ENCODE measurements at regions not wholly inside any gene's neighbourhood (a gene's known extent, or its start where the extent isn't known, plus 50 kb on each side); places are given as distances from the start of the nearest gene placed in this dataset.
A peak's percentile ranks its signal among the peaks of the same experiment; 100 is the strongest.

DNA sequence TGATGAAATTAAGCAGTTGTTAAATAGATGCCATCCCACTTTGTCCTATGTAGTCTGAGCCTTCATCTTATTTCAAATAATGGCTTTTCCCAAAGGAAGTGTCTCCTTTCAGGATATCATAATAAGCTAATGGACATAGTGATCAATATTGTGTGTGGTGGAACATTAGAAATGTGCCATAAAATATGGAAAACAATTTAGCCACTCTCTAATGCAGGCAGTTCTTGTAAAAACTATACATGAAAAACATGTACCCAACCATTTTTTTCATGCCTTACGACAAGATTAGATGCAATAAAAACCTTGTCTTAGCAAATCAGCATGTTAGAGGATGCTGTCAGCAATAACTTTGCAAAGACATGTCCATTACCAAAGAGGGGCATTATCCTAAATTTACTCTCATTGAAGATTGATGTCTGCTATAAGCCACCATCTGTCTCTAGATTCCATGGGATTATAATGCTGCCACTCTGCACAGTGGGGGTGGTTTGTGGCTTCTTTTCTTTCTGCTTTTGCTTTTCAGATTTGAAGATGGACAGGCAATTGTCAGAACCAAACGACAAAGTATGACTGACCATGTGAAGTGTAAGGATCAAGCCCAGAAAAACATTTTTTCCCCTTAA, 724.0 kb upstream of the ZNF608 start:
- no peak overlapping the region for H3K4me3 ChIP-seq (ENCODE audit: insufficient read depth, low read depth, low read length)
- no peaks in the 10 kb centered on the region for H3K4me1 ChIP-seq (ENCODE audit: control insufficient read depth, insufficient read depth, low read length)
- H3K9me3 ChIP-seq (ENCODE audit: control insufficient read depth, low read length): no peaks in the 10 kb centered on the region
- H3K27ac ChIP-seq (ENCODE audit: insufficient read depth, low read depth, low read length, poor library complexity, severe bottlenecking): no peak overlapping the region
- H3K36me3 ChIP-seq (ENCODE audit: control insufficient read depth, insufficient read depth, low read length): no peaks in the 10 kb centered on the region
- no peaks in the 10 kb centered on the region for H3K27me3 ChIP-seq (ENCODE audit: control insufficient read depth, insufficient read depth, low read length, poor library complexity, severe bottlenecking)
- WGBS, 2 experiments: 74 to 77% methylated on average over 2 of the region's 2 CpGs

DNA sequence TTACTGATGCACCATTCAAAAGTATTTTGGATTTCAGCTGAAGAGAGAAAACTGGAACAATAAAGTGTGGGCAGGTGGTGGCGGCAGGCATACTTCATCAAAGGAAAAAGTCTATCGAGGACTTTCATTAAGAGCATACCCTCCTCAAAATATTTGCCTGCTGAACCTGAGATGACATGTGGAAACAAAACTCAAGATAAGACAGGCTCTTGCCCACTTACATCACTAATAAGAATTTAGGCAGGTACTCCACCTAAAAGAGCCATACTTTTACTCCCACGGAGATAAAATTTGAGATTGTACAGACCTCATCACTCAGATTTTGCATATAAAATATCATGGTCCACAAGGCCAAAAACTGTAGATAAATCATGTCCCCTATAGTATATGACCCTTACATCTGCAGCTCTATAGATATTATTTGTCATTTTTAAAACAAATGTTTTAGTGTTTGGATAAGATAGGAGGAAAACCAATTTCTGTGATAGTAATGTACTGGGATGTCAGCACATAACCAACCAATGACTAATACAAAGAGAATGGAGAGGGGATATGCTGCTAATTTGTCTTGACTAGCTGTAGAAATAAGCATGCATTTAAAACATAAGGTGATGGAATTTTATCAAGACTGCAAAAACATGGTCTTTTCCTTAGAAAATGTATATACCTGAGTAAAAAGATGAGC, 730.6 kb upstream of the ZNF608 start:
- peaks cover 11% of the 10 kb centered on the region for H3K4me1 ChIP-seq (ENCODE audit: control insufficient read depth, insufficient read depth, low read length)
- H3K27ac ChIP-seq (ENCODE audit: insufficient read depth, low read depth, low read length, poor library complexity, severe bottlenecking): no peak overlapping the region
- no peak overlapping the region for H3K4me3 ChIP-seq (ENCODE audit: insufficient read depth, low read depth, low read length)
- no peaks in the 10 kb centered on the region for H3K27me3 ChIP-seq (ENCODE audit: control insufficient read depth, insufficient read depth, low read length, poor library complexity, severe bottlenecking)
- 92 to 94% methylated on average over 3 of the region's 3 CpGs for WGBS, 2 experiments
- H3K9me3 ChIP-seq (ENCODE audit: control insufficient read depth, low read length): no peaks in the 10 kb centered on the region
- no peaks in the 10 kb centered on the region for H3K36me3 ChIP-seq (ENCODE audit: control insufficient read depth, insufficient read depth, low read length)

DNA sequence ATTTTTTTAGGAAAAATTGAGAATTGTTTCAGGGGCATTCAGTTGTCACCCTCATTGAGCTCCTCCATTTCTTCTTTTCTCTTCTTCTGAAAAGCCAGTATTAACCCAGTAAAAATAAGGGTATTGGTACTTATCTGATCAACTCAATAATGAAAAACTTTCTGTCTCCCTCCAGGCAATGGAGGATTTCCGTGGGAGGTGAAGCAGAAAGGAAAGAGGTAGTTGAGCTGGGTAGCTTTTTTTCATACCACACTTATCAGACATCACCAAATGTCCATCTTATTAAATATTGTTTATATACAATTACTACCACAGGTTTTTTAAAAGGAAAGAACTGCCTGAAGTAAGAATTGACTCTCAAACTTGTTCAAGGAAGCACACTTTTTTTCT, 731.1 kb upstream of the ZNF608 start:
- WGBS, 2 experiments: no CpG with 5 or more reads among the region's 1 CpG
- Histone ChIP-seq H3K27me3 (ENCODE audit: control insufficient read depth, insufficient read depth, low read length, poor library complexity, severe bottlenecking) (no peaks in the 10 kb centered on the region), H3K36me3 (ENCODE audit: control insufficient read depth, insufficient read depth, low read length) (no peaks in the 10 kb centered on the region), H3K4me3 (ENCODE audit: insufficient read depth, low read depth, low read length) (no peak overlapping the region), H3K9me3 (ENCODE audit: control insufficient read depth, low read length) (no peaks in the 10 kb centered on the region), H3K4me1 (ENCODE audit: control insufficient read depth, insufficient read depth, low read length) (peaks cover 11% of the 10 kb centered on the region), H3K27ac (ENCODE audit: insufficient read depth, low read depth, low read length, poor library complexity, severe bottlenecking) (no peak overlapping the region)

DNA sequence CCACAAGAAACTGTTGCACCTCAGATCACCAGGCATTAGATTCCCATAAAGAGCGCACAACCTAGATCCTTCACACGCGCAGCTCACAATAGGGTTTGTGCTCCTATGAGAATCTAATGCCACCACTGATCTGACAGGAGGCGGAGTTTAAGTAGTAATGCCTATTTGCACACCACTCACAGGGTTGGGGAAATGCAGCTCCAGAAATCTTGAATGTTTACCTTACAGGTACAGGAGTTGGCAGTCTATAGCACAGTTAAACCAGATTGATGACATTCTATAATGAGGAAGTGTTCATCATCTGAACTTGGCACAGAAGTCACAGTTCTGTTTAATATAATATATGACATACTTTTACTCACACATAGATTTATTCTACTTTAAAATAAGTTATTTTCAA, 732.2 kb upstream of the ZNF608 start:
- H3K27me3 ChIP-seq (ENCODE audit: control insufficient read depth, insufficient read depth, low read length, poor library complexity, severe bottlenecking): no peaks in the 10 kb centered on the region
- WGBS, 2 experiments: 93 to 99% methylated on average over 4 of the region's 4 CpGs
- H3K36me3 ChIP-seq (ENCODE audit: control insufficient read depth, insufficient read depth, low read length): no peaks in the 10 kb centered on the region
- H3K4me3 ChIP-seq (ENCODE audit: insufficient read depth, low read depth, low read length): no peak overlapping the region
- H3K27ac ChIP-seq (ENCODE audit: insufficient read depth, low read depth, low read length, poor library complexity, severe bottlenecking): no peak overlapping the region
- H3K4me1 ChIP-seq (ENCODE audit: control insufficient read depth, insufficient read depth, low read length): peaks cover 11% of the 10 kb centered on the region
- H3K9me3 ChIP-seq (ENCODE audit: control insufficient read depth, low read length): no peaks in the 10 kb centered on the region

DNA sequence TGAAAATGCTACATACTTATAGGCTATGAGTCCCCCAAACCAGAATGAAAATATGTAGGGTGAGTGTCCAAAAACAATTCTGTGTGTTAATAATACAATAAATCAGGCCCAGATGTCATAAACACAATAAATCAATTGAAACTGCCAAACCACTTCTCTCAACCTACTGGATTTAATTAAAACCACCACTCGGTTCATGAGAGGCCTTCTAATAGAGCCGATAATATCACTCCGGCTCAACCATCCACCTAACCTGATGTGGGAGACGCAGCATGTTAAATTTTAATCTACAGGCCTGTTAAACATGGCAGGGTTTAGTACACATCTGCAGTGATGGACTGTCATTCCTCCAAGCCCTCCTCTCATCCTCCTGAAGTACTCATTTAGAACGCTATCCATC, 734.5 kb upstream of the ZNF608 start:
- Histone ChIP-seq H3K4me3 (ENCODE audit: insufficient read depth, low read depth, low read length) (no peak overlapping the region), H3K4me1 (ENCODE audit: control insufficient read depth, insufficient read depth, low read length) (peaks cover 27% of the 10 kb centered on the region), H3K9me3 (ENCODE audit: control insufficient read depth, low read length) (no peaks in the 10 kb centered on the region), H3K27me3 (ENCODE audit: control insufficient read depth, insufficient read depth, low read length, poor library complexity, severe bottlenecking) (no peaks in the 10 kb centered on the region), H3K27ac (ENCODE audit: insufficient read depth, low read depth, low read length, poor library complexity, severe bottlenecking) (no peak overlapping the region), H3K36me3 (ENCODE audit: control insufficient read depth, insufficient read depth, low read length) (no peaks in the 10 kb centered on the region)
- 90 to 93% methylated on average over 4 to 5 of the region's 5 CpGs for WGBS, 2 experiments

- 78 to 84% methylated on average over 7 of the region's 7 CpGs for whole genome bisulfite sequencing, 2 experiments
- Histone ChIP-seq H3K4me1 (ENCODE audit: control insufficient read depth, insufficient read depth, low read length) (peaks cover 36% of the 10 kb centered on the region), H3K4me3 (ENCODE audit: insufficient read depth, low read depth, low read length) (no peak overlapping the region), H3K9me3 (ENCODE audit: control insufficient read depth, low read length) (no peaks in the 10 kb centered on the region), H3K27ac (ENCODE audit: insufficient read depth, low read depth, low read length, poor library complexity, severe bottlenecking) (no peak overlapping the region), H3K36me3 (ENCODE audit: control insufficient read depth, insufficient read depth, low read length) (no peaks in the 10 kb centered on the region), H3K27me3 (ENCODE audit: control insufficient read depth, insufficient read depth, low read length, poor library complexity, severe bottlenecking) (no peaks in the 10 kb centered on the region)
Measured at GRCh38 chr5:125481506-125482465, 735.3 kb upstream of the ZNF608 start.

DNA sequence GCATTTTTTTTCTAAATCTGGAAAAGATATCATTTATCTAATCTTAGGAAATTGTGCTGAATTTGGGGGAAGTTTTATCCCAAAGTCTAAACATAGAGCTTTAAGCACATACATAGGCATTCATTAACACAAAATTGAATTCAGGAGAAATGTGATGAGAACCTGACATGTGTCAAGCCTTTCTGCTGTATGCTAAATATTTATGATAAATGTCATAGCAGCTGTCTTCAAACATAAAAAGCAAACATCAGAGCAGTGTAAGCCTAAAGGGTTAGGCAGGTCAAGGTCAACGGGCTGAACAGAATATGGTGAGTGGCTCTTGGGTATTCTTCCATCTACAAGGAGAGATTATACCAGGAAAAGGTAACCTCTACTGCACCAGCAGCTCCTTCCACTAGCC, 737.2 kb upstream of the ZNF608 start:
- WGBS, 2 experiments: 100% methylated on average over 1 of the region's 1 CpG
- no peaks in the 10 kb centered on the region for H3K27me3 ChIP-seq (ENCODE audit: control insufficient read depth, insufficient read depth, low read length, poor library complexity, severe bottlenecking)
- H3K4me1 ChIP-seq (ENCODE audit: control insufficient read depth, insufficient read depth, low read length): peaks cover 39% of the 10 kb centered on the region
- H3K9me3 ChIP-seq (ENCODE audit: control insufficient read depth, low read length): no peaks in the 10 kb centered on the region
- H3K36me3 ChIP-seq (ENCODE audit: control insufficient read depth, insufficient read depth, low read length): no peaks in the 10 kb centered on the region
- H3K27ac ChIP-seq (ENCODE audit: insufficient read depth, low read depth, low read length, poor library complexity, severe bottlenecking): no peak overlapping the region
- H3K4me3 ChIP-seq (ENCODE audit: insufficient read depth, low read depth, low read length): no peak overlapping the region

DNA sequence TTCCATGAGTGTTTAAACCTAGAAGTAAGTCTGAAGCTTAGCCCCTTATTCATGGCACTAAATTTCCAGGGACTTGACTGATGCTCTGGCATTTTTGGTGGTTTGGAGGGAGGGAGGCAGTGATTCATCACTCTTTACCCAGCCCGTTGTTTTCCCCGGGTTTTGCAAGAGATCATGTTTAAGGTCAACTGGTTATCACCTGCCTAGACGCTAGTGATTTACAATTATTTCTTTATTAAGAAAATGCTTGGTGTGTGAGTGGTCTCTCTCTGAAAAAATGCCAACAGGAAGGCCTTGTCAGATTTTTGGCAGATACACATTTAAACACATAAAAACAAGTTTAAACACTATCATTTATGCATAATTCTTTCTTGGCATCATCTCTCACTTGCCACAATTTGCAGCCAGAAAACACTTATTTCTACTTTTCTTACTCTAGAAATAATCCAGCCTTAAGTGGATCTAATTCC, 737.9 kb upstream of the ZNF608 start:
- Histone ChIP-seq H3K9me3 (ENCODE audit: control insufficient read depth, low read length) (no peaks in the 10 kb centered on the region), H3K27ac (ENCODE audit: insufficient read depth, low read depth, low read length, poor library complexity, severe bottlenecking) (no peak overlapping the region), H3K27me3 (ENCODE audit: control insufficient read depth, insufficient read depth, low read length, poor library complexity, severe bottlenecking) (no peaks in the 10 kb centered on the region), H3K4me1 (ENCODE audit: control insufficient read depth, insufficient read depth, low read length) (peaks cover 39% of the 10 kb centered on the region), H3K4me3 (ENCODE audit: insufficient read depth, low read depth, low read length) (no peak overlapping the region), H3K36me3 (ENCODE audit: control insufficient read depth, insufficient read depth, low read length) (no peaks in the 10 kb centered on the region)
- 87 to 100% methylated on average over 2 to 3 of the region's 3 CpGs for WGBS, 2 experiments

DNA sequence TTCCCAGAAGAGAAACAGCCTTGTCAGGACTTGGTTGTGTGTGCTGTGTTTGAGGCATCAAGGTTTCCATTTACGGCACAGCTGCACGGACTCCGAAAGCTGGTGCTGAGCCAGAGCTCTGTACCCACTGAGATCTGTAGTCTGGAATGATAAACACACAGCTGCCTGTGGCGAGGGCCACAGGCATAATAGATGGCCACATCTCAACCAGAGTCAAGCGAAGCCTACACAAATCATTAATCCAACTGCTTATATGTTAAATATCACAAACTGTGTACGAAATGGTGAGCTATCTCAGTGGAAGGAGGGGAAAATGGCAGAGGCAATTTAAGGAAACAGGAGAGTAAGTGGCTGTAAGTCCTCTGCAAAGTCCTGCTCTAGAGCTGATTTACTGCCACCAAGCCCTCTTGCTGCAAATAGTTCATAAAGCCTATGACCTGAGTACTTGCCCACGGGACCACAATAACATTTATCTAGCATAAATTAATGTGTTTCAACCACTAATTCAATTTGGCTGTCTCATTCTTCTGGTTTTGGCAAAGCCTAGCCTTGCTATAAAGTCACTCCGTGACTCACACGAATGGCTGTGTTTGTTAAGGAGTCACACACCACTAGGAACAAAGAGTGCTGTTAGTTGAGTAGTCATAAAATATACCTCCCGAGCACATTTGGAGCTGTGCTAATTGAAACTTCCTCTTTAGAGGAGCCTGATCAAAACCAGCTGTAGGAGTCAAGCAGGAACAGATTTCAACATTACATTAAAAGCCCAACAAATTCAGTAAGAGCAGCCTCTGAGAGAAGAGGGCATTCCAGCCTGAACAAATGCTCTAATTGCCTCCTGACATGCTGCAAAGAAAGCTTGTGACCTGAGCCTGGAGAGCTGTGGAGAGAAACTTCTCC, 738.6 kb upstream of the ZNF608 start:
- Histone ChIP-seq H3K4me3 (ENCODE audit: insufficient read depth, low read depth, low read length) (no peak overlapping the region), H3K4me1 (ENCODE audit: control insufficient read depth, insufficient read depth, low read length) (peaks cover 39% of the 10 kb centered on the region), H3K27ac (ENCODE audit: insufficient read depth, low read depth, low read length, poor library complexity, severe bottlenecking) (peak overlapping the region; percentile 77), H3K36me3 (ENCODE audit: control insufficient read depth, insufficient read depth, low read length) (no peaks in the 10 kb centered on the region), H3K9me3 (ENCODE audit: control insufficient read depth, low read length) (no peaks in the 10 kb centered on the region), H3K27me3 (ENCODE audit: control insufficient read depth, insufficient read depth, low read length, poor library complexity, severe bottlenecking) (no peaks in the 10 kb centered on the region)
- WGBS, 2 experiments: 77 to 78% methylated on average over 9 to 10 of the region's 10 CpGs

Measured in ectodermal cell (in vitro differentiated cells).